Kidney epithelial cell (primary cell): ENCODE measurements at regions not wholly inside any gene's neighbourhood (a gene's known extent, or its start where the extent isn't known, plus 50 kb on each side); places are given as distances from the start of the nearest gene placed in this dataset.

Experiments
- DNase-seq: peaks from one replicate; pipeline ENCODE4 v3.0.0-alpha.2; 2010; ENCODE audit warnings: low read depth
- H3K27me3 ChIP-seq: 2 replicates; pipeline ENCODE4 v1.6.0; 2011; ENCODE audit warnings: low read length; ENCODE audit not compliant: control insufficient read depth, insufficient read depth
- H3K36me3 ChIP-seq: 2 replicates; pipeline ENCODE4 v1.5.1; 2011; ENCODE audit warnings: low read length; ENCODE audit not compliant: control insufficient read depth, insufficient read depth
- H3K4me3 ChIP-seq: 2 replicates; pipeline ENCODE4 v1.5.1; 2011; ENCODE audit warnings: low read depth, mild to moderate bottlenecking, control low read depth, low read length
- CTCF ChIP-seq: IDR thresholded peaks from 2 replicates; pipeline ENCODE4 v1.5.1; 2011; ENCODE audit warnings: mild to moderate bottlenecking, moderate library complexity, low read length, control low read depth, inconsistent platforms; ENCODE audit not compliant: insufficient read depth, poor library complexity, severe bottlenecking

GRCh38 chr3:31402117-31402516, 130.6 kb upstream of the STT3B start:
- DNase-seq: no peak
- H3K4me3 ChIP-seq: no peak overlapping the region
- H3K36me3 ChIP-seq: no peaks in the 10 kb centered on the region
- TF ChIP-seq CTCF: no peak
- H3K27me3 ChIP-seq: no peaks in the 10 kb centered on the region

GRCh38 chr3:31403197-31403596, 129.5 kb upstream of the STT3B start:
- DNase-seq: no peak
- no peak overlapping the region for H3K4me3 ChIP-seq
- no peak for TF ChIP-seq CTCF
- H3K36me3 ChIP-seq: no peaks in the 10 kb centered on the region
- no peaks in the 10 kb centered on the region for H3K27me3 ChIP-seq

GRCh38 chr3:31404871-31405270, 127.9 kb upstream of the STT3B start:
- H3K27me3 ChIP-seq: no peaks in the 10 kb centered on the region
- no peak for DNase-seq
- TF ChIP-seq CTCF: no peak

GRCh38 chr3:31405515-31405914, 127.2 kb upstream of the STT3B start:
- no peaks in the 10 kb centered on the region for H3K27me3 ChIP-seq
- no peak overlapping the region for H3K4me3 ChIP-seq
- H3K36me3 ChIP-seq: no peaks in the 10 kb centered on the region
- no peak for DNase-seq
- TF ChIP-seq CTCF: no peak

More at GRCh38 chr3:31404871-31405270, 127.9 kb upstream of the STT3B start:
- Histone ChIP-seq H3K36me3 (no peaks in the 10 kb centered on the region), H3K4me3 (no peak overlapping the region)

GRCh38 chr3:31406896-31407295, 125.8 kb upstream of the STT3B start:
- Histone ChIP-seq H3K27me3 (no peaks in the 10 kb centered on the region), H3K4me3 (no peak overlapping the region), H3K36me3 (no peaks in the 10 kb centered on the region)
- no peak for TF ChIP-seq CTCF
- no peak for DNase-seq

- H3K27me3 ChIP-seq: no peaks in the 10 kb centered on the region
- no peaks in the 10 kb centered on the region for H3K36me3 ChIP-seq
- no peak for TF ChIP-seq CTCF
- no peak overlapping the region for H3K4me3 ChIP-seq
- no peak for DNase-seq
Measured at GRCh38 chr3:31407665-31408064, 125.1 kb upstream of the STT3B start.
